ENCODE measurements at regions not wholly inside any gene's neighbourhood (a gene's known extent, or its start where the extent isn't known, plus 50 kb on each side); places are given as distances from the start of the nearest gene placed in this dataset.
"Not testable (repeated sequence)": the region's sequence is repeated elsewhere in the genome, so short reads cannot be mapped to it uniquely, and the experiment has no call there.

- DNase-seq (ENCODE audit: low read depth): peak; percentile 44
Observed at GRCh38 chr11:22920939-22921565, 60.8 kb upstream of the CCDC179 start.

- DNase-seq (ENCODE audit: low read depth): no peak
Observed at GRCh38 chr11:22922672-22923071, 62.4 kb upstream of the CCDC179 start.

- DNase-seq (ENCODE audit: low read depth): no peak
Observed at GRCh38 chr11:22923561-22923960, 63.3 kb upstream of the CCDC179 start.

DNA sequence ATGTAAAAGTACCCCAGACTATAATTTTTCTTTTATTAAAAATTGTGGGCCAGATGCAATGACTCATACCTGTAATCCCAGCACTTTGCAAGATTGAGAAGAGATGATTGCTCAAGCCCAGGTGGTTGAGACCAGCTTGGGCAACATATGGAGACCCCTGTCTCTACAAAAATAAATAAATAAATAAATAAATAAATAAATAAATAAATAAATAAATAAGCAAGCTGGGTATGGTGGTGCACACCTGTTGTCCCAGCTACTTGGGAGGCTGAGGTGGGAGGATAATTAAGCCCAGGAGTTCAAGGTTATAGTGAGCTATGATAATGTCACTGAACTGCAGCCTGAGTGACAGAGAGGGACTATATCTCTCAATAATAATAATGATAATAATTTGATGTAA, 66.1 kb upstream of the CCDC179 start:
- DNase-seq (ENCODE audit: low read depth): no peak

- DNase-seq (ENCODE audit: low read depth): no peak
Observed at GRCh38 chr11:22927793-22928192, 67.5 kb upstream of the CCDC179 start.

DNA sequence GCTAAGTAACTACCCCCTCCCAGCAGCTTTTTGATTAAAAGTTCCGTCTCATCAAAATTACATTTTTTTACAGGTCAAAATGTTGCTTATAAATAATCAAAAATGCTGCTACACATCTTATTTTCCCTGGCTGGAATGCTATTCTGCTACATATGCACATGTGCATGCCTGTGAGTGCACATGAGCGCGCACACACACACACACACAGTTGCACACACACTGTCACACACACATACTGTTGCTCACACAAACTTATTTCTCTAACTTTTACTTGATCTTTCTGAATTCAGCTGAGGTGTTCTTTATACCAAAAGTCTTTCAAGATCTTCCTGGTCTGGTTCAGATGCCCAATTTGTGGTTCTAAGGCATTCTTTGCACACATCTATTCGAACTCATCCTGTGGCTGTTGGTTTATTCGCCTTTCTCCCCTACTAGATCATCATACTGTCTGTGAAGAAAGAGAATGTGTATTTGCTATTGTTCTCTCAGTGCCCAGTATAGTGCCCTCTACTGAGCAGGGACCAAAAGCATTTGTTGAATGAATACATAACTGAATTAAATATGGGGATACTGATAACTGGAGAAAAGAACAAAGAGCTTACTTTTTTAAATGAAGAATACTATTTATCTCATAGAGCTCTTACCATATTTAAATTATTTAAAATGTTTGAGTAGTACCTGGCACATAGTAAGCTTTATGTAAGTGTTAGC, 68.1 kb upstream of the CCDC179 start:
- DNase-seq (ENCODE audit: low read depth): no peak

GRCh38 chr11:22930816-22931594, 70.7 kb upstream of the CCDC179 start:
- no peak for DNase-seq (ENCODE audit: low read depth)

- no peak for DNase-seq (ENCODE audit: low read depth)
Observed at GRCh38 chr11:22938691-22939090, 78.4 kb upstream of the CCDC179 start.

GRCh38 chr11:22941544-22941943, 81.3 kb upstream of the CCDC179 start:
- DNase-seq (ENCODE audit: low read depth): not testable (repeated sequence)

- DNase-seq (ENCODE audit: low read depth): no peak
Observed at GRCh38 chr11:22957786-22958185, 97.5 kb upstream of the CCDC179 start.

DNA sequence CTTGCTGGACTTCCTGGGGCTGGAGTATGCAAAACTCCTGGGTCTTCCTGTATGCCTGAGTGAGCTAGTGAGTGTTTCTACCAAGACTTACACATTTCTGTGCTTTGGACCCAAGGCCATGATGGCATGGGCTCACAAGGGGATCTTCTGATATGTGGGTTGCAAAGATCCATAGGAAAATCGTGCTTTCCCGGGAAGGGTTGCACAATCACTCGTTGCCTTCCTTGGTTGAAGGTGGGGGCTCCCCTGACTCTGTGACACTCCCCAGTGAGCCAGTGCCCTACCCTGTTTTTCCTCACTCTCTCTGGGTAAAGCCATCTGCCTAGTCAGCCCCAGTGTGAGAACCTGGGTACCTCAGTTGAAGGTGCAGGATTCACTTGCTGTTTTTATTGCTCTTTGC, 114.0 kb upstream of the CCDC179 start:
- no peak for DNase-seq (ENCODE audit: low read depth)

GRCh38 chr11:22976146-22976545, 115.9 kb upstream of the CCDC179 start:
- DNase-seq (ENCODE audit: low read depth): peak; percentile 47

GRCh38 chr11:22982903-22983302, 122.6 kb upstream of the CCDC179 start:
- DNase-seq (ENCODE audit: low read depth): no peak

DNA sequence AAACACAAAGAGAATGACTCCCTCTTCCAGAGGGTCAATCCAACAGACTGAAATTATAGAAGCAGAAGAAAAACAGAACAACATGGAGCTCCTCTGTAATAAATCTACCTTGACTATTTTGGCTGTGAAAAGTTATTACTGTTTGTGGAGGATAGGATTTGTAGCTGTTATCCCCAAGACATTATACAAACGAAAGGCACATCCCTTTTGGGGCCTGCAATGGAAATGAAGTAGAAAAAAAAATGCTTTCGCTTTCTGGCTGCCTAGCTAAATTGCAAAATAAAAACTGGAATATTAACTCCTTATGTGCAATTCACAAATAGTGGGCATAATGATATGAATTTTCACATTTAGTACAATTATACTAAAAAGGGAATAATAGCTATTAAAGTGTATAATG, 123.8 kb upstream of the CCDC179 start:
- no peak for DNase-seq (ENCODE audit: low read depth)

DNA sequence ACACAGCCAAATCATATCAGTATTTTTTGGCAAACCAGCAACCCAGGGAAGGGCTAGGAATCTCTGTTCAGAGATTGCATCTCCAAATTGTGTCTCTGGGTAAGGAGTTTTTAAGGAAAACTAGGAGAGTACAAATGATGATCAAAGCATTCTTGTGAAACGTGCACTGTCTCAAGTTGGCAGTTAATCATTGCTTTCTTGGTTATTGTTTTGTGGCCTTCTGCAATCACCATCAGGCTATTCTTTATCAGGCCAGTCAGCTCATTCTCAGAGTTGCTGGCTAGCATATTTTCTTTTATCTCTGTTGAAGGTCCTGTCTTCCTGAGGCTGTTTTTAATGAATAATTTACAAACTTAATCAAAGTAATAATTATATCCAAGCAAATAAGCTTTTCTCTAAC, 129.1 kb upstream of the CCDC179 start:
- no peak for DNase-seq (ENCODE audit: low read depth)

- DNase-seq (ENCODE audit: low read depth): no peak
Observed at GRCh38 chr11:22991196-22991595, 130.9 kb upstream of the CCDC179 start.

DNA sequence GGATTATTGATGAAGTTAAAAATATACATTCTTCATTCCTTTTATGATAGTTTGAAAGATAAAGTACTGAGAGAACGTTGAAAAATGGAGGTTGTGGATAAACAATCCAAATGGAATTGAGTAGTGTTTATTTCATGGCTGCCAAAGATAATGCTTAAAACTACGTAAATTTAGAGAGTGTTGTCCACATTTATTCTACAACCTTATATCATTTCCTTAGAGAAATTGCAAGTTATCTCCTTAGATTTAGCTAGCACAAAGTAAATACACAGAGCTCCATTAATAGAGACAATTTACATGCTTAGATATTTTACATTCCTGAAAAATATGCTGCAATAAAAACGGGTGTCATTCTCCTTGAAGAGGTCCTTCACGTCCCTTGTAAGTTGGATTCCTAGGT, 146.5 kb upstream of the CCDC179 start:
- no peak for DNase-seq (ENCODE audit: low read depth)

- no peak for DNase-seq (ENCODE audit: low read depth)
Observed at GRCh38 chr11:23010790-23011335, 150.6 kb upstream of the CCDC179 start.

- no peak for DNase-seq (ENCODE audit: low read depth)
Observed at GRCh38 chr11:23012930-23013329, 152.7 kb upstream of the CCDC179 start.

- no peak for DNase-seq (ENCODE audit: low read depth)
Observed at GRCh38 chr11:23013509-23013908, 153.2 kb upstream of the CCDC179 start.

DNA sequence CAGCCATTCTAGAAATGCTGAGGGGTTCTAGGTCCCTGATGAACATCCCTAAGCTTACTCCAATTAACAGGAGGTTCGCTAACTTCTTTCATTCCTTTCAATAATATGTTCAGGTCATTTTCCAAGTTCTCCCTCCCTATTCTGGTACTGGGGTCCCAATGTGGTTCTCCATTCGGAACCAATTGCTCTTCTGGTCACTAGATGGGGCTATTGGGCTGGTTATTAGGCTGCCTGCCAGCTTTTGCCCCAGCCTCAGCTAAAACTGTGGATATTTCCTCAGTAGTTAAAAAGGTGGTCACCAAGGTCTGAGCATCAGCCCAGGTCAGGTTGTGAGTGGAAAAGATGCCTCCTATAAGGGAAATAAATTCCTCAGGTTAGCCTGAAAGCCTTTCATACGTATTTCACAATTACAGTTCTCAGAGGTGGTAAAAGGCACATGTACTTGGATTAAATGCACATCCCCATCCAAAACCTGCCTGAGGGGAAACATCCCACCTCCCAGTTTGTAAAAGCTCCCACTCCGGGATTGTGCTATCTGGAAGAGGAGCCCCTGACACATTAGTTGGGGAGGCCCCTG, 161.1 kb upstream of the CCDC179 start:
- DNase-seq (ENCODE audit: low read depth): peak; percentile 20

- no peak for DNase-seq (ENCODE audit: low read depth)
Observed at GRCh38 chr11:23022854-23023253, 162.6 kb upstream of the CCDC179 start.

DNA sequence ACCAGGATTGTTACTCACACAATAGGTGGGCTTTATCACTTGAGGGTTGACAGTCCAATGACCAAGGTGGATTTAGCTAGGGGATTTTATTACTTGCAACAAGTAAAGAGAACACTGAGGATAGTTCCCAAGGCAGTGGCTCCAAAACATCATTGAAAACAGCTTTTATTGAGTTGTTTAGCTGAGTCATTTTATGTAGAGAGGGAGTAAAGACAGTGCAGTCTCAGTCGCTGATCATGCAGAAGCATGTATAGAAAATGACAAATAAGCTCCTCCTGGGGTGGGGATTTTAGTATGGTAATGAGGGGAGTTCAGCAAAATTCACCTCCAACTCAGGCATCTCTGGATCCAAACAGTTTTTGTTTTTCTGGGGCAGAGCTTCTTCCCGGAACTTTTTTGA, 163.0 kb upstream of the CCDC179 start:
- DNase-seq (ENCODE audit: low read depth): no peak

Measured in fibroblast of the conjunctiva (primary cell).